Breast epithelium (tissue), 4 donors: ENCODE measurements at regions not wholly inside any gene's neighbourhood (a gene's known extent, or its start where the extent isn't known, plus 50 kb on each side); places are given as distances from the start of the nearest gene placed in this dataset.

Experiments
- DNase-seq, 2 donors: peaks; one replicate each; pipeline ENCODE4 v3.0.0-alpha.2; 2019; ENCODE audit warnings: low spot score in 2 of 2
- H3K27ac ChIP-seq, 2 donors: fragments of 200-600 bp; sonication (generic) in 1 of 2; one replicate each; pipeline ENCODE4 v1.5.1; 2016 to 2019; ENCODE audit warnings: mild to moderate bottlenecking in 1 of 2
- H3K27me3 ChIP-seq, 2 donors: fragments of 200-600 bp; sonication (generic) in 1 of 2; one replicate each; pipeline versions ENCODE4 v1.5.1 to v1.6.0; 2017 to 2019; ENCODE audit warnings: control low read depth in 1 of 2, mild to moderate bottlenecking in 1 of 2
- H3K36me3 ChIP-seq: fragments of 200-600 bp; one replicate; pipeline ENCODE4 v1.5.1; 2019
- H3K4me1 ChIP-seq, 2 donors: fragments of 200-600 bp; sonication (generic); one replicate each; pipeline ENCODE4 v1.5.1; 2016 to 2019; ENCODE audit warnings: control low read depth in 1 of 2
- H3K4me3 ChIP-seq, 3 donors: fragments of 200-600 bp; sonication (generic); 1 replicate in 2 of 3; 2 replicates in 1 of 3; pipeline ENCODE4 v1.5.1; 2016 to 2019; ENCODE audit warnings: mild to moderate bottlenecking in 3 of 3, moderate library complexity in 2 of 3
- H3K9me3 ChIP-seq, 2 donors: fragments of 200-600 bp; sonication (generic) in 1 of 2; one replicate each; pipeline ENCODE4 v1.5.1; 2016 to 2019; ENCODE audit warnings: control low read depth in 1 of 2
- CTCF ChIP-seq, 3 donors: fragments of 450-650 bp; IDR thresholded peaks; one replicate each; pipeline ENCODE4 v1.5.1; 2016 to 2017; ENCODE audit warnings: antibody characterized with exemption in 3 of 3, mild to moderate bottlenecking in 3 of 3, moderate library complexity in 3 of 3
- POLR2A ChIP-seq: fragments of 450-650 bp; IDR thresholded peaks from one replicate; pipeline ENCODE4 v1.6.1; 2016; ENCODE audit warnings: antibody characterized with exemption, mild to moderate bottlenecking, moderate library complexity
- POLR2AphosphoS5 ChIP-seq, 3 donors: sonication (generic); formaldehyde crosslinking; IDR thresholded peaks; one replicate each; pipeline ENCODE4 v1.6.1; 2017; ENCODE audit warnings: antibody characterized with exemption in 3 of 3
- intact Hi-C: fragments of 100-400 bp; cut with DNase I; formaldehyde crosslinking; loops from one replicate; pipeline ENCODE4 v1.15.1; 2023; ENCODE audit warnings: low total_unique reads

GRCh38 chr13:19252381-19252780 is 70.8 kb upstream of the TUBA3C start:
- intact Hi-C loops: no loop called here
- no peaks in the 10 kb centered on the region for H3K9me3 ChIP-seq
- H3K4me3 ChIP-seq: no peak overlapping the region
- TF ChIP-seq POLR2AphosphoS5 (IDR thresholded peaks at IDR 0.05): no peak
- no peak for TF ChIP-seq CTCF (IDR thresholded peaks at IDR 0.05)
- no peak for TF ChIP-seq POLR2A
- H3K27ac ChIP-seq: no peak overlapping the region
- no peaks in the 10 kb centered on the region for H3K4me1 ChIP-seq
- DNase-seq: no peak
- no peaks in the 10 kb centered on the region for H3K27me3 ChIP-seq
- H3K36me3 ChIP-seq: no peaks in the 10 kb centered on the region

GRCh38 chr13:19239114-19239860 is 57.7 kb upstream of the TUBA3C start:
- Histone ChIP-seq H3K4me1 (no peaks in the 10 kb centered on the region), H3K27me3 (no peaks in the 10 kb centered on the region), H3K27ac (no peak overlapping the region), H3K4me3 (no peak overlapping the region), H3K9me3 (peaks cover 0 to 5% of the 10 kb centered on the region in 2 donors), H3K36me3 (no peaks in the 10 kb centered on the region)
- no peak for DNase-seq
- intact Hi-C loops: no loop called here
- no peak for TF ChIP-seq POLR2AphosphoS5 (IDR thresholded peaks at IDR 0.05)
- no peak for TF ChIP-seq CTCF (IDR thresholded peaks at IDR 0.05)
- TF ChIP-seq POLR2A: no peak
